SK-N-SH (cell line): ENCODE measurements at regions not wholly inside any gene's neighbourhood (a gene's known extent, or its start where the extent isn't known, plus 50 kb on each side); places are given as distances from the start of the nearest gene placed in this dataset.

Source experiments
- CTCF ChIA-PET: fragments of 300-600, 350-600 bp; formaldehyde crosslinking; extraction: SDS; loops from one replicate; lab custom pipeline; 2021; lab: Yijun Ruan, JAX
- POLR2A ChIA-PET: fragments of 350-600 bp; sonication (Branson Sonifier 250); formaldehyde crosslinking; extraction: SDS; loops from one replicate; lab custom pipeline; 2020; ENCODE audit warnings: antibody characterized with exemption, inconsistent platforms; lab: Yijun Ruan, JAX
- DNase-seq: peaks from one replicate; pipeline ENCODE4 v3.0.0; 2012
- H2AFZ ChIP-seq: fragments of 200-600 bp; sonication (generic); 2 replicates; pipeline ENCODE4 v1.8.1; 2016; ENCODE audit warnings: antibody characterized with exemption, mild to moderate bottlenecking, low read depth
- H3F3A ChIP-seq: fragments of 200-600 bp; sonication (generic); replicated peaks from 2 replicates; pipeline ENCODE3; 2016; ENCODE audit warnings: antibody characterized with exemption, mild to moderate bottlenecking; ENCODE audit not compliant: insufficient read depth
- H3K27ac ChIP-seq, 2 experiments: fragments of 200-500 bp in 1 of 2; fragments of 200-600 bp in 1 of 2; sonication (Bioruptor generic) in 1 of 2; sonication (generic), shearing (Covaris generic) in 1 of 2; 2 replicates each; pipeline versions ENCODE4 v1.5.1 to v1.6.1; 2014 to 2016; ENCODE audit warnings: low read depth in 2 of 2, inconsistent platforms in 1 of 2, low read length in 1 of 2, mild to moderate bottlenecking in 1 of 2, mixed read lengths in 1 of 2
- H3K27me3 ChIP-seq: fragments of 200-600 bp; sonication (generic), shearing (Covaris generic); 2 replicates; pipeline ENCODE4 v1.6.1; 2016; ENCODE audit warnings: mixed run types; ENCODE audit not compliant: insufficient read depth
- H3K36me3 ChIP-seq, 2 experiments: fragments of 200-500 bp in 1 of 2; fragments of 200-600 bp in 1 of 2; sonication (Bioruptor generic) in 1 of 2; sonication (generic) in 1 of 2; replicated peaks in 1 of 2; 2 replicates each; pipeline versions ENCODE3 to v1.5.1; 2014 to 2016; ENCODE audit warnings: low read length in 1 of 2, mild to moderate bottlenecking in 1 of 2; ENCODE audit not compliant: insufficient read depth in 2 of 2, control insufficient read depth in 1 of 2
- H3K4me1 ChIP-seq, 2 experiments: fragments of 200-500 bp in 1 of 2; fragments of 200-600 bp in 1 of 2; sonication (Bioruptor generic) in 1 of 2; sonication (generic), shearing (Covaris generic) in 1 of 2; 2 replicates each; pipeline versions ENCODE4 v1.5.1 to v1.6.1; 2014 to 2016; ENCODE audit warnings: low read depth in 1 of 2, low read length in 1 of 2, mixed run types in 1 of 2; ENCODE audit not compliant: insufficient read depth in 2 of 2, control insufficient read depth in 1 of 2
- H3K4me2 ChIP-seq: fragments of 200-600 bp; sonication (generic), shearing (Covaris generic); 2 replicates; pipeline ENCODE4 v1.6.1; 2017; ENCODE audit warnings: mixed run types
- H3K4me3 ChIP-seq, 2 experiments: fragments of 200-500 bp in 1 of 2; fragments of 200-600 bp in 1 of 2; sonication (Bioruptor generic) in 1 of 2; sonication (generic), shearing (Covaris generic) in 1 of 2; 2 replicates each; pipeline versions ENCODE4 v1.5.1 to v1.8.1; 2014 to 2016; ENCODE audit warnings: low read depth in 2 of 2, inconsistent platforms in 1 of 2, low read length in 1 of 2, mild to moderate bottlenecking in 1 of 2, mixed read lengths in 1 of 2, moderate library complexity in 1 of 2
- H3K79me2 ChIP-seq: fragments of 200-600 bp; sonication (generic); 2 replicates; pipeline ENCODE4 v1.8.1; 2017; ENCODE audit warnings: mild to moderate bottlenecking; ENCODE audit not compliant: insufficient read depth
- H3K9ac ChIP-seq: fragments of 200-600 bp; sonication (generic); 2 replicates; pipeline ENCODE4 v1.6.1; 2017; ENCODE audit warnings: mixed run types
- H3K9me2 ChIP-seq: fragments of 200-600 bp; sonication (generic); 2 replicates; pipeline ENCODE4 v1.6.1; 2017; ENCODE audit warnings: mixed run types
- H3K9me3 ChIP-seq: fragments of 200-600 bp; sonication (generic); 2 replicates; pipeline ENCODE4 v1.6.1; 2017; ENCODE audit warnings: mixed run types, mild to moderate bottlenecking, moderate library complexity
- H4K20me1 ChIP-seq: fragments of 200-600 bp; sonication (generic); 2 replicates; pipeline ENCODE4 v1.6.1; 2017; ENCODE audit warnings: mild to moderate bottlenecking, mixed run types; ENCODE audit not compliant: insufficient read depth
- CHD2 ChIP-seq: fragments of 150-350 bp; IDR thresholded peaks from 2 replicates; pipeline ENCODE4 v1.6.1; 2018; ENCODE audit warnings: low read length; ENCODE audit not compliant: partially characterized antibody
- CTCF ChIP-seq: fragments of 200-600 bp; sonication (generic); IDR thresholded peaks from 2 replicates; pipeline ENCODE4 v1.6.1; 2017; ENCODE audit warnings: antibody characterized with exemption, mild to moderate bottlenecking, moderate library complexity
- EZH2phosphoT487 ChIP-seq: fragments of 200-600 bp; sonication (generic); IDR thresholded peaks from 2 replicates; pipeline ENCODE4 v1.6.1; 2017; ENCODE audit warnings: low read depth, mixed run types, mild to moderate bottlenecking, antibody characterized with exemption, moderate library complexity, borderline replicate concordance
- FOSL2 ChIP-seq: IDR thresholded peaks from 2 replicates; pipeline ENCODE4 v1.4.0; 2012; ENCODE audit warnings: low read depth, mild to moderate bottlenecking, moderate library complexity, borderline replicate concordance
- FOXJ3 ChIP-seq: sonication (generic); formaldehyde crosslinking; IDR thresholded peaks from 2 replicates; pipeline ENCODE4 v1.5.1; 2020; ENCODE audit warnings: mild to moderate bottlenecking, missing genetic modification reagents
- FOXM1 ChIP-seq: IDR thresholded peaks from 2 replicates; pipeline ENCODE4 v1.4.0; 2012; ENCODE audit warnings: low read depth, mild to moderate bottlenecking
- GABPA ChIP-seq: IDR thresholded peaks from 2 replicates; pipeline ENCODE4 v1.4.0; 2012; ENCODE audit warnings: low read depth, mild to moderate bottlenecking
- GATA2 ChIP-seq: sonication (generic); formaldehyde crosslinking; IDR thresholded peaks from 2 replicates; pipeline ENCODE4 v1.5.0; 2020; ENCODE audit warnings: mild to moderate bottlenecking, missing genetic modification reagents
- JUND ChIP-seq: IDR thresholded peaks from 2 replicates; pipeline ENCODE4 v1.4.0; 2012
- MAX ChIP-seq: IDR thresholded peaks from 2 replicates; pipeline ENCODE4 v1.4.0; 2012; ENCODE audit warnings: low read depth
- MEF2A ChIP-seq: IDR thresholded peaks from 2 replicates; pipeline ENCODE4 v1.4.0; 2012; ENCODE audit warnings: low read depth, borderline replicate concordance
- MXI1 ChIP-seq: IDR thresholded peaks from 2 replicates; pipeline ENCODE4 v1.6.1; 2012; ENCODE audit warnings: mild to moderate bottlenecking, low read depth, low read length, improper control_type of control experiment
- PBX3 ChIP-seq: IDR thresholded peaks from 2 replicates; pipeline ENCODE4; 2012
- RXRA ChIP-seq: IDR thresholded peaks from 2 replicates; pipeline ENCODE4 v1.4.0; 2012; ENCODE audit warnings: low read depth, mild to moderate bottlenecking, borderline replicate concordance
- SMC3 ChIP-seq: IDR thresholded peaks from 2 replicates; pipeline ENCODE4 v1.6.1; 2012; ENCODE audit warnings: low read depth, low read length, improper control_type of control experiment
- TCF12 ChIP-seq: IDR thresholded peaks from 2 replicates; pipeline ENCODE4 v1.4.0; 2012
- USF2 ChIP-seq: fragments of 150-350 bp; IDR thresholded peaks from 2 replicates; pipeline ENCODE4 v1.6.1; 2017; ENCODE audit warnings: antibody characterized with exemption, low read length, low read depth, borderline replicate concordance
- YY1 ChIP-seq: IDR thresholded peaks from 2 replicates; pipeline ENCODE4 v1.4.0; 2012; ENCODE audit warnings: low read depth, mild to moderate bottlenecking
- WGBS: methylation state at CpG from one replicate; pipeline ENCODE4 v1.1.6; 2017; ENCODE audit warnings: low lambda C conversion rate; 5-methylcytosine and 5-hydroxymethylcytosine counted together
- TF ChIP-seq, protein P1 (sequence below): IDR thresholded peaks from 2 replicates; pipeline ENCODE4 v1.6.1; 2012; ENCODE audit warnings: mild to moderate bottlenecking, low read depth, low read length, moderate library complexity
- TF ChIP-seq, protein P2 (sequence below): IDR thresholded peaks from 2 replicates; pipeline ENCODE4 v1.4.0; 2012; ENCODE audit warnings: low read depth, borderline replicate concordance

GRCh38 chr13:47837906-47838305 lies 163.2 kb downstream of the SUCLA2 start (continued):
- TF ChIP-seq MAX: no peak
- TF ChIP-seq PBX3: no peak
- TF ChIP-seq USF2: no peak
- no peak for TF ChIP-seq TCF12

DNA sequence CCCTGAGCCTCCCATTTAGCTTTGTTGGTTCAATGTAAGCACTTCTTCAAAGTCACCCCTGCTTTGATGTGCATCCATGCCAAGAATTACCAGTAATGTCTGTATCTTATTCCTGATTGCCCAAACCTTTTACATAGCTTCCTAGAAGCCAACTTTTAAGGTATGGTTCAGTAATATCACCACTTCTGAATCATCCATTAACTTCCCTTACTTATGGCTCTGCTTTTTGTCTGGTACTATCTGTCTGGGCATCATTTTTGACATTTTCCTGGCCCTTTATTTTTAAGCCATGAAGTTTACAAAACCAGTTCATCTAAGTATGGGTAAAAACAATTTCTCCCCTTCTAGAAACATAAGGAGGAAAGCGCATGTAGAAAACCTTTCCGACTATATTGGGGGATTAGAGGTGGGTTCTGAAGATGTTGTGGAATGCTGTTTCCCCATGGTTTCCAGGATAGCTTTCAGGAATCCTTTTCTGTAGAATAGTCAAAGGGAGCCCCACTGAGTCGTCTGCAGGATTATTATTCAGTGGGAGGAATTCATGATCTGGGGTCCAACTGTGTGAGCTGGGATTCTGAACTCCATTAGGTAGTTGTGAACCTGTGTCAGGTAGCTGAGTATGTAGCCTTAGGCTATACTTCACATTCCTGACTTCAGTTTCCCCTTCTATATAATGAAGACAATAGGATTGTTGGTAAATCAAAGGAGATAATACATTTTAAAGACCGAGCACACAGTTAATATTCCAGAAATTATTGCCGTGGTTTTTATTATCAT lies 163.8 kb downstream of the SUCLA2 start:
- Histone ChIP-seq H3K4me2 (peak overlapping the region; percentile 60), H3K27ac (peak overlapping the region; percentile 32 to 58), H3K79me2 (peaks cover 3% of the 10 kb centered on the region; the same call in 1 of the 2 replicates), H3F3A (peaks cover 5% of the 10 kb centered on the region), H4K20me1 (no peaks in the 10 kb centered on the region), H3K9me2 (no peaks in the 10 kb centered on the region), H3K27me3 (no peaks in the 10 kb centered on the region), H3K9me3 (no peaks in the 10 kb centered on the region), H2AFZ (peak overlapping the region; percentile 78; the same call in 1 of the 2 replicates), H3K36me3 (no peaks in the 10 kb centered on the region), H3K4me1 (peaks cover 2 to 10% of the 10 kb centered on the region in 2 experiments; a peak in 1 of 4 replicates), H3K4me3 (no peak overlapping the region), H3K9ac (0 out of 2 replicates have a peak overlapping the region, but pooled peaks have one; percentile 26)
- 50% methylated on average over 5 of the region's 5 CpGs for WGBS
- no peak for DNase-seq
- POLR2A ChIA-PET: no interaction called here
- CTCF ChIA-PET: interaction anchor here (1.0 kb wide), 1 partner anchor 23 kb away, joined by 3 read pairs; no protein-coding TSS in a partner anchor
- no peak for TF ChIP-seq FOXJ3 (CRISPR knock-in tag)
- TF ChIP-seq FOSL2: 0 out of 2 replicates have a peak, but pooled peaks have one; percentile 40
- no peak for TF ChIP-seq RXRA
- no peak for TF ChIP-seq MXI1
- peak; percentile 94 for TF ChIP-seq TCF12
- no peak for TF ChIP-seq GATA2 (CRISPR knock-in tag)
- TF ChIP-seq FOXM1: 0 out of 2 replicates have a peak, but pooled peaks have one; percentile 48
- TF ChIP-seq, protein P1, sequence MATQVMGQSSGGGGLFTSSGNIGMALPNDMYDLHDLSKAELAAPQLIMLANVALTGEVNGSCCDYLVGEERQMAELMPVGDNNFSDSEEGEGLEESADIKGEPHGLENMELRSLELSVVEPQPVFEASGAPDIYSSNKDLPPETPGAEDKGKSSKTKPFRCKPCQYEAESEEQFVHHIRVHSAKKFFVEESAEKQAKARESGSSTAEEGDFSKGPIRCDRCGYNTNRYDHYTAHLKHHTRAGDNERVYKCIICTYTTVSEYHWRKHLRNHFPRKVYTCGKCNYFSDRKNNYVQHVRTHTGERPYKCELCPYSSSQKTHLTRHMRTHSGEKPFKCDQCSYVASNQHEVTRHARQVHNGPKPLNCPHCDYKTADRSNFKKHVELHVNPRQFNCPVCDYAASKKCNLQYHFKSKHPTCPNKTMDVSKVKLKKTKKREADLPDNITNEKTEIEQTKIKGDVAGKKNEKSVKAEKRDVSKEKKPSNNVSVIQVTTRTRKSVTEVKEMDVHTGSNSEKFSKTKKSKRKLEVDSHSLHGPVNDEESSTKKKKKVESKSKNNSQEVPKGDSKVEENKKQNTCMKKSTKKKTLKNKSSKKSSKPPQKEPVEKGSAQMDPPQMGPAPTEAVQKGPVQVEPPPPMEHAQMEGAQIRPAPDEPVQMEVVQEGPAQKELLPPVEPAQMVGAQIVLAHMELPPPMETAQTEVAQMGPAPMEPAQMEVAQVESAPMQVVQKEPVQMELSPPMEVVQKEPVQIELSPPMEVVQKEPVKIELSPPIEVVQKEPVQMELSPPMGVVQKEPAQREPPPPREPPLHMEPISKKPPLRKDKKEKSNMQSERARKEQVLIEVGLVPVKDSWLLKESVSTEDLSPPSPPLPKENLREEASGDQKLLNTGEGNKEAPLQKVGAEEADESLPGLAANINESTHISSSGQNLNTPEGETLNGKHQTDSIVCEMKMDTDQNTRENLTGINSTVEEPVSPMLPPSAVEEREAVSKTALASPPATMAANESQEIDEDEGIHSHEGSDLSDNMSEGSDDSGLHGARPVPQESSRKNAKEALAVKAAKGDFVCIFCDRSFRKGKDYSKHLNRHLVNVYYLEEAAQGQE: no peak
- TF ChIP-seq YY1: no peak
- no peak for TF ChIP-seq MAX
- TF ChIP-seq EZH2phosphoT487: no peak
- TF ChIP-seq JUND: peak; percentile 57
- no peak for TF ChIP-seq CTCF
- TF ChIP-seq GABPA: no peak
- no peak for TF ChIP-seq MEF2A
- no peak for TF ChIP-seq USF2
- TF ChIP-seq SMC3: no peak
- no peak for TF ChIP-seq CHD2
- TF ChIP-seq, protein P2, sequence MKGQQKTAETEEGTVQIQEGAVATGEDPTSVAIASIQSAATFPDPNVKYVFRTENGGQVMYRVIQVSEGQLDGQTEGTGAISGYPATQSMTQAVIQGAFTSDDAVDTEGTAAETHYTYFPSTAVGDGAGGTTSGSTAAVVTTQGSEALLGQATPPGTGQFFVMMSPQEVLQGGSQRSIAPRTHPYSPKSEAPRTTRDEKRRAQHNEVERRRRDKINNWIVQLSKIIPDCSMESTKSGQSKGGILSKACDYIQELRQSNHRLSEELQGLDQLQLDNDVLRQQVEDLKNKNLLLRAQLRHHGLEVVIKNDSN: no peak
